GM19468 (cell line): ENCODE measurements at regions not wholly inside any gene's neighbourhood (a gene's known extent, or its start where the extent isn't known, plus 50 kb on each side); places are given as distances from the start of the nearest gene placed in this dataset.
A peak's percentile ranks its signal among the peaks of the same experiment; 100 is the strongest.
"Not testable (repeated sequence)": the region's sequence is repeated elsewhere in the genome, so short reads cannot be mapped to it uniquely, and the experiment has no call there.

ENCODE experiments used
- ATAC-seq: cut with Tn5 transposase; IDR thresholded peaks from one replicate; pipeline ENCODE4 v1.9.1; 2021; ENCODE audit warnings: mild to moderate bottlenecking, moderate library complexity, moderate number of reproducible peaks; ENCODE audit not compliant: unreplicated experiment; ENCODE audit errors: extremely low read depth

DNA sequence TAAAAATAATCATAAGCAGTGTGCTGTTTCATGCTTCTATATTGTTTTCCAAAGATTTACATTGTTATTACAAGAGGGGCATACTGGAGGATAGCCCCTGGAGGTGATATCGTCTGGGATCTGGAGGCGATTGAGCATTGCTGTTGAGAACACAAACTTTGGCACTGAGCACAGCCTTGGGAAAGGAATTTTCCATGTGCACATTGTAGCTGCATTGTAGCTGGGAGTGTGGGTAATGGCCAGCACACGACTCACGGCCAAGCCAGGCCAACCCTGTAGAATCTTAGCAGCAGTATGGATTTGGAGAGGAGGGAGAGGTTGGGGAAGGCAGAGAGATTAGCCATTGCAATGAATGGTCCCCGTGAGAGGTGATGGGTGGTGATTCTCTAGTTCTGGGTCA lies 121.9 kb downstream of the SMIM20 start:
- no peak for ATAC-seq

DNA sequence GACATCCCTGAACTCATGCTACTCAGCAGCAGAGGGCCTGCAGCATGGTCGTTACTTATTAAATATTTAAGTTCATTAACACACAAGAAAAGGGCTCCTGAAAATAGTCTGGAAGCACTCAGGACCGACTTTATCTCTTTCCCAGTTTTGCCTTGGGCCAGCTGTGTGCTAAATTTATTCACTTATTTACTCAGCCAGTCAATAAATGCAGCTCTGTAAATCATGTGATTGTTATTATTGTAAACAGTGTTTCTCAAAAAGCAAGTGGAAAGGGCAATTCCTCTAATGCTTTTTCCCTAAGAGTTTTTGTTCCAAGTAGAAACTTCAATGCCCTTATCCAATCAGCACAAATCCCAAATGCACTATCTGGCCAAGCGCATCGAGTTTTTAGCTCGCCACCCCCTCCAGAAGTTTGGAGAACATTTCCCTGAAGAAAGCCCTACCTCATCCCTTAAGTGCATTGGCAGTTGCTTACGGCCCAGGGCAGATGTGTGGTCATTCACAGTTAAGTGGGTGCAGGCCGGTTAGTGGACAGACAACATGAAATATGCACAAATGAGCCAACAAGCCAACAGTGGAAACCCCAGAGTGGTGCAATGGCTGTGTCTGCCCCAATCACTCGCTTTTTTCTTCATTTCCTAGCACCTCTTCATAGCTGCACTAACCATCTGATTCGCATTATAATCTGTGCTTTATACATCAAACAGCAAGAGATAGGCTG lies 125.8 kb downstream of the SMIM20 start:
- ATAC-seq = no peak

DNA sequence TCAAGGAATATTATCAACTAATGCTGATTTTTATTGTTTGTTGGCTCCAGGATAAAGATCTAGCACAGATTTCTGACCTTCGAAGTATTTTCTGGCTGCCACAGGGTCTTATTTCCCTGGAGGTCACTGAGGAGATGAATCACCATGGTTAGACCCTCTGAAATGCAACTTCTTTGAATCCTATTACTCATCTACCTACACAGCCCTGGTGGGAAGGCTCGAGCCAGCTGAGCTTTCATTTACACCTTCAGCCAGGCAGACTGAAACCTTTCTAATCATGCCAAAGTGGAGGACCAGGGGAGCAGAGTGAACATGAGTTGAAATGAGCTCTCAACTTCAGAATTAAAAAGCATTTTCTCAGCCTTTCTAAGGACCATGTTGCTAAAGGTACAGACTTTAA lies 130.5 kb downstream of the SMIM20 start:
- no peak for ATAC-seq

DNA sequence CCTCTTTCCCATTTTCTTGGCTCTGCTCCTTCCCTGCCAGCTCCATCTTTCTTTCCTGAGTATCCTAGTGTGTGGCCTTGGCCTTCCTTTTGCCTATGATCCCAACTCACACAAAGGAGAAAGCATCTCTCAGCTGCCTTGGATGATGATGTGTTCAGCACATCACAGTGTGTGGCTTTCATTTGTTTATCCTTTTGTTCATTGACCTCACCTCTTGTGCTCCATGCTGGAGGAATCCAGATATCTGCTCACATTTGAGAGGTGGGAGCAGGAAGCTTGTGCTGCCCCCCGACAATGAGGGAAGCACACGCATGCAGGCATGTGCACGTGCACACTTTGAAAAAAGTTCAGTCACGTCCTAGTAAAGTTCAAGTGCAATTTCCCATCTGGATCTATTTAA lies 131.0 kb downstream of the SMIM20 start:
- ATAC-seq = no peak

DNA sequence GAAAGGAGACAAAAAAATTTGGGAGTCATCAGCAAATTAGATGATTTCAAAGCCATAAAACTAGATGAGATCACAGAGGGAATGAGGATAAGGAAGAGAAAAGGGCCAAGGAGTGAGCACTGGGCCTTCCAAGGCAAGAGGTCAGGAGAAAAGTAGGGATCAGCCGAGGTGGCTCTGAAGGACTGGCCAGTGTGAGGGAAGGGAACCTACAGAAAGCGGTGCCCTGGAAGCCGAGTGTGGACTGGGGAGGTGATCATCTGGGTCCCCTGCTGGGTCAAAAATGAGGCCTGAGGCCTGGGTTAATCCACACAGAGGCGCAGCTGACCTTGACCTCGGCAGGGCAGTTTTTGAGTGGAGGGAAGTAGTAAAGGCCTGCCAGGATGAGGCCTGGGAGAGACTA lies 133.8 kb downstream of the SMIM20 start:
- no peak for ATAC-seq

DNA sequence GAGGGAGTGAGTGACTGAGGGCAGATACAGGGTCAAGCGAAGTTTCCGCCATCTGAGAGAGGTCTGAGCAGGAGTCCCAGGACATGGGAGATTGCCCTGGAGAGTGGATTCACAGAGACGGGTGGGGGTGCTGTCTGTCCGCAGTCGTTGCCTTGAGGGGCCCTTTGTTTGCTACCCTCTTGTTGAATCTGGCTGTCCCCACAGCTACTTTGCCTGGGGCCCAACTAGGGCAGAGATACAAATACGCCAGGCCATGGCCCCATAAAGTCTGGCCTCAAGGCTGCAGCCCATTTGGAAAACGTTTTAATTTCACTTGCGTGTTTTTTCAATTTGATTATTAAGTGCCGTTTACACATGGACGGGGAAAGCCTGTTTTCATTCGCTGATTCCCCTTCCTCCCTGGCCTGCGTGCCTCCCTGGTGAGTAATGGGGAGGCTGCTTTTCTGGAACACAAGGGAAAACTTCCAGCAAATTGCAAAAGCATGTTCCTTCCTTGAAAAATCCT lies 134.4 kb downstream of the SMIM20 start:
- no peak for ATAC-seq

DNA sequence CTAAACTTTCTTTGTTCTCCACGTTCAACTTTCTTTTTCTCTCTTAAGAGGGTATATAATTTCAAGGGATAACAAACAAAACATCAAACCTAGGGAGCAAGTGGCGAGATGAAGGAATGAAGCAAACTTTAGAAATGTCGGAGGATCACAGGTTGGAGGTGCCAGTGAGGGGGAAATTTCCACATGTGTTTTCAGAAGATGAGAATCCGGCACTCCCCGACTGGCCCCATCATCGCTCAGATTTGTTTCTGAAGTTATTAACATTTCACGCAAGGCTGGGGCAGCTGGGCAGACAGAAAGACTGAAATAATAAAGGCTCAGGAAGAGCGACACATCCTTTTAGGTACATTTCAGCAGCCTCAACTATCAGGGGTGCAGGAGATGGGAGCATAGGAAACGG lies 134.9 kb downstream of the SMIM20 start:
- ATAC-seq = no peak

DNA sequence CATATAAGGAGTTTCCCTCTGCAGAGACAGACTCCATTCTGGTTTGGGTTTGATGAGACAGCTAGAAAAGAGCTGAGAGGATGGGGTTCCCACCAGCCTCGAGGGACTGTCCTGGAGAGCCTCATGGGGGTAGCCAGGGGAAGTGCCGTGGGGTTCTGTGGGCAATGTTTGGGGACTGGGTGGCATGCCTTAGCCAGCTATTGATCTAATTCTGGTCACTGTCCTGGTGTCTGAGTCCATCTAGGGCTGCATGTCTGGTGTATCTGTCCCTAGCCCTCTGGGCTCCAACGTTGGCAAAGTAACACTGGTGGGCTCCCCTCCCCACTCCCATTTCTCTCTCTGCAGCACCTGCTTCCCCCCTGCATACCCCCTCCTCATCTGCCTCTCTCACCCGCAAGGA lies 135.4 kb downstream of the SMIM20 start:
- no peak for ATAC-seq

DNA sequence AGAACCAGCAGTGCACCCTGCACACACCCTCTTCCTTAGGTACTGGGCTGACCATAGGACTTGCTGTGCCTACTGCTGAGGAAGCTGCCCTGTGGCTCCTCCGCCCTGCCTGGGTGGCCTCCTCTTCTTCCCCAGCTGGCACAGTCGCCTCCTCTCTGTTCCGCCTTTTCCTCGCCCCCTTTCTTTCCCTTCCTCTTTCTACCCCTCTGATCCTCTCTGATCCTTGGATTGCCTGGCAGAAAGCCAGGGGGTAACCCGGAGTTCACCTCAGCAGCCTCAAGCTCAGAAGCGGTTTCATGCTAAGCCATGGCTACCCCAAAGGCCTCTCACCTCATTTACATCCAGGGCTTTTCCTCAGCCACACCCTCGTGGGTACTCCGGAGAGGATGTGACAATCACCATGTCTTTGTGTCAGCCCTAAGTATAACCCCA lies 136.2 kb downstream of the SMIM20 start:
- no peak for ATAC-seq

DNA sequence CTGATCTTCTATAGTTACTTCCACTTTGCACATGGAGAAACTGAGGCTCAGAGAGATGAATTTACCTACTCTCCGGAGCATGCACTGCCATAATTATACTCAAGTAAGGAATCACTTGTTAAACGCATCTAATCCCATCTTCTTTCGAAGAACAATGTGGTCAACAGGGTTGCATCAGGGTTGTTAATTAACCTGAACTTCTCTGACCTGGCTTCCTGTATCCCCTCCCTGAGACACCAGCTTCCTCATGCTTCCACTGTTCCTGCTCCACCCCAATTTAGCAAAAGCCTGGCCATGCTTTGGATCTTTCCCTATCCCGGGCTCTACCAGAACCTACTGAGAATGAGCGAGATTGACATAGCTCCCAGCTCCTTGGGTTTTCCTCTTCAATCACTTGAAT lies 136.7 kb downstream of the SMIM20 start:
- no peak for ATAC-seq

DNA sequence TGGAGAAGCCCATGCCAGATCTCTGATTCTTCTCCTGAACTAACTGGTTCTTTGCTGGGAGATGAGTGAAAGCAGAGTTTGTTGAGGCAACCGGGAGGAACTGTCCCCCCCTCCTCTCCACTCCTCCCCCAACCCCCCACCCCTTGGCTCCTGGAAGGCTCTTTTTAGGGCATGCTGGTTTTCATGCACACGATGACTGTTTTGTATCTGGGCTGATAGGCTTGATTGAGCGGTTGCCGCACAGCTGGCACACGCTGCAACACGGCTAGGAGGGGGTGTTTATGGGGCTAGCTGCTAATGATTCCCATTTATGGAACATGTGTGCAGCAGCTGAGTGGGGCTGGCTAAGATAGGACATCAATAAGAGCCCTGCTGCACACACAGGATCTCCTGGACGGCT lies 137.2 kb downstream of the SMIM20 start:
- ATAC-seq = no peak

DNA sequence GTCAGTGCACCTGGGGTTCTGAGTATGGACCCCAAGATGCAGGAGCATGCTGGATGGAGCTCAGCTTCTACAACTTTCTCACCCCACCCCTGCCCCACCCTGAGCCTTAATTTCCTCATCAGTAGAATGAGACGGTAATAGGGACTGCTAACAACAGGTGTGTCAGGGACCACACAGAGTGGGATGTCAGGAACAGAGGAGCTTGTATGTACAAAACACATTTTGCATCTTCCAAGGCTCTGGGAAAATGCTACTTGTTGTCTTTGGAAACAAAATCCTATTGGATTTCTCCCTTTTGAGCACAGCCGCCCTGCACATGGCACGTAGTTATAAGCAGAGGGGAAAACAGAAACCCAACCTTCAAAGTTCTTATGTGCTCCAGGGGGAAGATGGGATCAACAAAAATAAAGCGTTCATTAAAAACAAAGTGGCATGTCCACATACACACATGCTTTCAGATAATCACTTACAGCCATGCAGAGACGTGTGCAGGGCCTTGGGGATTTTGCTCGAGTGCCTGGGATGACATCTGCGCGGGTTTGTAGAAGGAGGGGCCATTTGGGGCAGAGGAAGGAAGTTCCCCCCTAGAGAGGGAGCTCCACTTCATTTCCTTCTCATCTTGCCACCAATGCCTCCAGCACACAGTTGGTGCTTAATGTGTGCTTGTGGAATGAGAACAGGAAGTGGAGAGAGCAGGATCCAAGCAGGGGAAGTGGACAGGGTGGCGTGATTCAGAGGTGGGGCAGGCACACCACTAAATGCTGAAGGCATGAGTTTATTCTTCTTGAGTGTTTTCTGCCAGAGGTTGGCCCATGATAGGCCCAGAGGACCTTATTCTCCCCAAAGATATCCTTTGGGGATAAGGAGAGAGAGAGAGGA lies 138.9 kb downstream of the SMIM20 start:
- no peak for ATAC-seq

DNA sequence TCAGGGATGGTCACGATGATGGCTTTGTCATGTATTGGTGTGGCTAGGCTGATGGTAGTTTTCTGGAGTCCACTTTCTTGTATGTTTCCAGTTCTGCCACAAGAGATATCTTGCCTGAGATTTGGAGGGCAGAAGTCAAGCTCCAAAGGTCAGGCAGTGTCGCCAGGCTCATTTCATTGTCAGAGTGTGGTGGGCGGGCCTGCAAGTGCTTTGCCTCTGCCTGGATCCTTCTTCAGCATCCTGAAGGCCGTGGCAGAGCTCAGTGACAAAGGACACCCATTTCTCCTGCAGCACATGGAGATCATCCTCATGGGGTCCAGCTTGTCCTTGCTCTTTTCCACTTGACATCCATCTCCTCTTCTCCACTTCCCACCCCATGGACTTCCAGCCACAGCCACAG lies 139.7 kb downstream of the SMIM20 start:
- ATAC-seq = no peak

DNA sequence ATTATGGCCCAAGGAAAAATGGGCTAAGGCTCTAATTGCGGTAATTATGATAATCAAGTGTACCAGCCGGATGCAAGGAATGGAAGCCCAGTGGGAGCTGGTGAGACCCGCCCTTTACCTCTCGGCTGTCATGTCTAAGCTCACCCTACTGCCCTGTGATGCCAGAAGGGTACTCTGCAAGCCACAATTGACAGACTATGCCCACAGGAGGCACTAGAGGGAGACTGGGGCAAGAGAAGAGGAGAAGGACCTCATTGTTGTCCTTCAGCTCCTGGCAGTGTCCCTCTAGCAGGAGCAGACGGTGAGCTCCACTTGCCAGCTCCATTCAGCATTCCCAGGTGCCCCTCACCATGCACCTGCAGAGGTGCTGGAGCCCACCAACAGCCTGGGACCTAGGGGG lies 141.8 kb downstream of the SMIM20 start:
- no peak for ATAC-seq

DNA sequence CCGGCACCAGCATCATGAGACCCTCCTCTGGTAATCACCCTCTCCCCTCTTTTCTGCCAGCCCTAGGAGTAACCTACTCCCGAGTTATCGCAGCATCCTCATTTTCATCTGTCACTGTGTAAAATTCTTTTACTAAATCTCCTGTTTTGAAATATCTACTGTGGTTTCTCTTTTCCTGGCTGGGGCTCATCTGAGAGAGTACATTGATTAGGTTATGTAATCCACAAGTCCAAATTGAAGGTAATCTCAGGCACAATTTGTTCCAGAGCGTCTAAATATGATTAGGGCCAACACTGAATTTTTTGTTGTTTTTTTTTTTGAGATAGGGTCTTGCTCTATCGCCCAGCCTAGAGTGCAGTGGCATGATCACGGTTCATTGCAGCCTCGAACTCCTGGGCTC lies 142.4 kb downstream of the SMIM20 start:
- no peak for ATAC-seq

DNA sequence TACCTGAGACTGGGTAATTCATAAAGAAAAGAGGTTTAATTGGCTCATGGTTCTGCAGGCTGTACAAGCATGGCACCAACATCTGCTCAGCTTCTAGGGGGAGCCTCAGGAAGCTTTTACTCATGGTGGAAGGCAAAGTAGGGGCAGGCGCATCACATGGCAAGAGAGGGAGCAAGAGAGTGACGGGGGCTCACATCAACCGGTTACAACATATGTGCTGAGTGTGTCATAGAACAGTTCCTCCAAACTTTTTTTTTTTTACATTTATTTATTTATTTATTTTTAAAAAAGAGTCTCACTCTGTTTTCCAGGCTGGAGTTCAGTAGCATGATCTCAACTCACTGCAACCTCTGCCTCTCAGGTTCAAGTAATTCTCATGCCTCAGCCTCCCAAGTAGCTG lies 143.8 kb downstream of the SMIM20 start:
- not testable (repeated sequence) for ATAC-seq

DNA sequence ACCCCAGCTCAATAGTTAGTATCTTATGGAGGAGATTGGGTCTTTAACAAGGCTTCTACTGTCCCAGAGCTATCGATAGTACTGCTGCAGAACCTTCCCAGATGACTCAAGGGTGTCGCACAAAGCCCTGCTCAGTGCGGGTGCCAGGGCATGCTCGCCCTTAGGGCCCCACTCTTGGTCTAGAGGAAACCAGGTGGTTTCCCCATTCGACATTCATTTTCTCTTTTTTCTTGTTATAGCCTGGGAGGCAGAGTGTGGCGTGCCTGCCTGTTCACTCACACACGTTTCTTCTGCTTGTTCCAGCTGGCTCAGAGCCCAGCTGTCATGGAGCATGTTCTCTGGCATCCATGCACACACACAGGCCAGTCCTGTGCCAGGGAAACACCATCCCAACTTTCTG lies 144.5 kb downstream of the SMIM20 start:
- ATAC-seq = peak; percentile 33

DNA sequence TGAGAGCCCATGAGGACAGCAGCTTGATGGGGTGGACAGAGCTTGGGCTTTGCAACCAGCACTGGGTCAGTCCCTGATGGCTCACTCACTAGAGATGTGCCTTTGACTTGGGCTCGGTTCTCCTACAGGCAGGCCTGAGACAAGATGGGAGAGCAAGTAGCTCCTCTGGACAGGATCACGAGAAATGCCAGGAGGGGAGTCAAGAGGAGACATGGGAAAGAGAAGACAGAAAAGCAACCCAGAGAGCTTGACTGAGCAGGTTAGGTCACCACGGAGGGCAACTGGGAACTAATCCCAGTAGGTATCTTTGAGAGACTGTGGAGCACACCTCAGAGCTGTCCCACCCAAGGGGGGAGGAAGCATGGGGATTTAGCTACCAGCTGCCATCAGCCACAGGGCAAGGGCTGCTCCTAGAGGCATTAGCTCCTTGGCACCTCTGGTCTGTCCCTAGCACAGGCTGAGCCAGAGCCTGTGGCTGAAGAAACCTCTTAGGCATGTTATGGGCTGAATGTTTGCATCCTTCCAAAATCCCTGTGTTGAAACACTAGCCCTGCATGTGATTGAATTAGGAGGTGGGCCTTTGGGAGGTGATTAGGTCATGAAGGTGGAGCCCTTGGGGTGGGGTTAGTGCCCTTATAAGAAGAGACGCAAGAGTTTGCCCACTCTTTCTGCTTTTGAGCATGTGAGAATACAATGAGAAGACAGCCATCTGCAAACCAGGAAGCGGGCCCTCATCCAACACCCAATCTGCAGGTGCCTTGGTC lies 145.6 kb downstream of the SMIM20 start:
- ATAC-seq = no peak

DNA sequence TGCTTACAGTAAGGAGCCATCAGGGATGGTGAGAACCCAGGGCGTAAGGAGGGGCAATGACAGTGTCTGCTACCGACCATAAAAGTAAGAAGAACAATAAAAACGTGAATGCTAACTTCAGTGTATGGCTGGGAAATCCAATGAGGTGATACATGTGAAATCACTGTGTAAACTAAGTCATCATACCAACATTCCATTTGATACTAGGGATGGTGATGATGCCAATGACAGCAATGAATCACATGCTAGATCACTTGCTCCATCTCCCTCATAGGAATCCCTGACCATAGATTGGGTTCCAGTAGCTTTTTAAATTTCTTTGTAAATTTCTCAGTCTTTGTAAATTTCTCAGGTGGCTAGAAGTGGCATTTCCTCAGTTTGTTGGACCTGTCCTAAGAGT lies 146.3 kb downstream of the SMIM20 start:
- no peak for ATAC-seq

DNA sequence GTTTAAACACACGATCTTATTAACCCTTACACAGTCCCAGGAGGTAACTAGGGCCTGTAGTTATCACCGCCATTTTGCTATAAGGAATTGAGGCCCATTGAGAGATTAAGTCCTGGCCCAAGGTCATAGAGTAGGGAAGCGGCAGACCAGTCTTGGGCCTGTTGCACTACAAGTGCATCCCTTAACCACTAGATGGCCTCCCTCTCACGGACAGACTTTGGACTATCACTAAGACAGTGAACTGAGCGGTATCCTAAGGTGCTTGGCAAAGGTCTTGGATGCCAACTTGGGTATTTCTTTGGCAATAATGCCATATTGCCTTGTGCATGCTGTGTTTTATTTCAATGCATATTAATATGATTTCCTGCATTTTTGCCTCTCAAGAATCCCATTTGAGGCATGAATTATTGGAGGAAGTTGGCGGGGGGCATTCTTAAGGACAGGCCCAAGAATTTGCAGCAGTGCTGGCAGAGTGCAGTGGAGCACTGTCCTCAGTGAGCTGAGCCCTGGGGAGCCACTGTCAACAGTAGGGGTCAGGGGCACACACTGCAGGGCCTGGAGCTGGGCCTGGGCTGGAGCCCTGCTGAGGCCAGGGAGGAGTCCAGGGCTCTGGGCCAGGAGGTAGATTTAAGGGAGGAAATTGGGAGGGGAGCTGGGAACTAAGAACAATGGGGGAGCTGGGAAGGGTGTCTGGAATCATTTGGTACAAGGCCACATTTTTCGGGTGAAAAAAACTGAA lies 147.4 kb downstream of the SMIM20 start:
- ATAC-seq = peak; percentile 37
